ENCODE measurements at regions not wholly inside any gene's neighbourhood (a gene's known extent, or its start where the extent isn't known, plus 50 kb on each side); places are given as distances from the start of the nearest gene placed in this dataset.

DNA sequence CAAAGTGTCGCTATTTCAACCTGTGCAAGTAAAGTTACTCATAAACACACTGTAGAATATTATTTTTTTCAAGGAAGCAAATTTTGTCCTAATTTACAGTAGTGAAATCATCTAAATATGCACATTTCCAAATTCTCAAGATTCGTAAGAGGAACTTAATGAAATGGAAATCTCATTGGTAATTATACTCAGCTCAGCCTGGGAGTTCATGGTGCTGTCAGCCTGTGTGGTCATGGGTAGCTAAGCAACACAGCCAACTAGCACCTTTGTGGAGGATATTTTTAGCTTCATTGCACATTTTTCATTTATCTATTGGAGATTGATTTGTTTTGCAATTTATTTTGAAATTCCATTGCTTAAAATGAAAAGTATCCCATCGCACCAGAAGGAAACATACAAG lies 975.7 kb upstream of the ZEB2 start:
- TF ChIP-seq, protein P1, sequence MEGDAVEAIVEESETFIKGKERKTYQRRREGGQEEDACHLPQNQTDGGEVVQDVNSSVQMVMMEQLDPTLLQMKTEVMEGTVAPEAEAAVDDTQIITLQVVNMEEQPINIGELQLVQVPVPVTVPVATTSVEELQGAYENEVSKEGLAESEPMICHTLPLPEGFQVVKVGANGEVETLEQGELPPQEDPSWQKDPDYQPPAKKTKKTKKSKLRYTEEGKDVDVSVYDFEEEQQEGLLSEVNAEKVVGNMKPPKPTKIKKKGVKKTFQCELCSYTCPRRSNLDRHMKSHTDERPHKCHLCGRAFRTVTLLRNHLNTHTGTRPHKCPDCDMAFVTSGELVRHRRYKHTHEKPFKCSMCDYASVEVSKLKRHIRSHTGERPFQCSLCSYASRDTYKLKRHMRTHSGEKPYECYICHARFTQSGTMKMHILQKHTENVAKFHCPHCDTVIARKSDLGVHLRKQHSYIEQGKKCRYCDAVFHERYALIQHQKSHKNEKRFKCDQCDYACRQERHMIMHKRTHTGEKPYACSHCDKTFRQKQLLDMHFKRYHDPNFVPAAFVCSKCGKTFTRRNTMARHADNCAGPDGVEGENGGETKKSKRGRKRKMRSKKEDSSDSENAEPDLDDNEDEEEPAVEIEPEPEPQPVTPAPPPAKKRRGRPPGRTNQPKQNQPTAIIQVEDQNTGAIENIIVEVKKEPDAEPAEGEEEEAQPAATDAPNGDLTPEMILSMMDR (IDR thresholded peaks at IDR 0.05; ENCODE audit: extremely low read depth, insufficient read depth, missing control alignments): no peak
- no peak for DNase-seq (ENCODE audit: low spot score)
- in situ Hi-C loops (cut with MboI; ENCODE audit: low pct_unique_long_range_greater_than_20kb, low sequenced_read_pairs, unreplicated experiment): no loop called here

DNA sequence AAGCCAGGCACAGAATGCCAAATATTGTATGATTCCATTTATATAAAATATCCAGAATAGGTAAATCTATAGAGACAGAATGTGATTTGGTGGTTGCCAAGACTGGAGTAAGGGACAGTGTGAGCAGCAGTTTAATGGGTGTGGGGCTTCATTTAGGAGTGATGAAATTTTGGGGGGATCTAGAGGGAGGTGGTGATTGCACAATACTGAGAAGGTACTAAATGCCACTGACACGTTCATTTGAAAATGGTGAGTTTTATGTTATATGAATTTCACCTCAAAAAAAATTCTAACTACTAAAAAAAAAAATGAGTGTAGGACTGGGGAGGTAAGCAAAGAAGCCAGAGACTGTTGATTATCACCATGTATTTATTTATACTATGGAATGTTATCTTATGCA lies 974.5 kb upstream of the ZEB2 start:
- DNase-seq (ENCODE audit: low spot score): no peak
- in situ Hi-C loops (cut with MboI; ENCODE audit: low pct_unique_long_range_greater_than_20kb, low sequenced_read_pairs, unreplicated experiment): no loop called here

DNA sequence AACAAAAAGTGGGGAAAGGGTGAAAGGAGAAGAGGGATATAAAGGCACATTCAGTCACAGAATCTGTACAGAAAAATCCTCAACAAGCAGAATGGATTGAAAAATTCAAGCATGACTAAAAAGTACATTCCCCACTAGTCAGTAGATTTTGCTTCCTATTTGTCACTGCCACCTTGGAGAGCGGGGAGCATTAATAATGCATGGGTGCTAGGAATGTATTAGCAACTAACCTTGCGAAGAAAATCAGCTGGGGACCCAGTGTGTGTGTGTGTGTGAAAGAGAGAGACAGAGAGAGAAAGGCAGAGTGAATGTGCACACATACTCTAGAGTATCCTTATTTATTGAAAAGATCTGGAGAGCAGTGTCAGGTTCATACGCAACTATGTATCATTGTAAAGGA lies 968.7 kb upstream of the ZEB2 start:
- TF ChIP-seq, protein P1 (IDR thresholded peaks at IDR 0.05; ENCODE audit: extremely low read depth, insufficient read depth, missing control alignments): no peak
- in situ Hi-C loops (cut with MboI; ENCODE audit: low pct_unique_long_range_greater_than_20kb, low sequenced_read_pairs, unreplicated experiment): no loop called here
- no peak for DNase-seq (ENCODE audit: low spot score)

More for the DNA sequence above, 974.5 kb upstream of the ZEB2 start:
- TF ChIP-seq, protein P1 (IDR thresholded peaks at IDR 0.05; ENCODE audit: extremely low read depth, insufficient read depth, missing control alignments): no peak

DNA sequence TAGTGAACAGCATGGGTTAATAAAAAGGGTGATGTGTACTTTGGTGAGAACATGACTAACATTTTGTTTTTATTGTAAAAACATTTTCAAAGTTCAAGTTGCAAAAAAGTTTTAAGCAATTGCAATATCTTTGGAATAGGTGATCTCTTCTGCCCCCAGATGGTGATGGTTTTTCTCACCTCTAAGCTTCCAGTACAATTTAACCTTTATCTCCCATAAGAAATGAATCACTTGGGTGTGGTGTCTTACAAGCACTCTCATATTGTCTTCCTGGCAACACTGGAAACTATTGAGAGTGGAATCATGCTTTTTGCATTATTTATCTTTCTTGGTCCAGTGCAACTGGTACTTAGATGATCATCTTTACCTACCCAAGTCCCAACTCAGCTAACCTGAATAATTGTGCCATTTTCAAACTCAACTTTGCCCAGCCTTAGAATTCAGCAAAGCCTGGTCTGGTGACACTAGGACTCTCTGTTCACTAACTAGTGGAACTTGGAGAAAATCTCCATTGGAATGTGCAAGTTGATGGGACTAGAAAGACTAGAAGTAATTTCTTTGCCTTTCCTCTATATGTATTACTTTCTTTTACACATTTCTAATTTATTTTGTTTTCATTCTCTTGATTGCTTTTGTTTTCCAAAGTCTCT lies 964.7 kb upstream of the ZEB2 start:
- in situ Hi-C loops (cut with MboI; ENCODE audit: low pct_unique_long_range_greater_than_20kb, low sequenced_read_pairs, unreplicated experiment): no loop called here
- DNase-seq (ENCODE audit: low spot score): no peak
- TF ChIP-seq, protein P1 (IDR thresholded peaks at IDR 0.05; ENCODE audit: extremely low read depth, insufficient read depth, missing control alignments): peak; percentile 7

DNA sequence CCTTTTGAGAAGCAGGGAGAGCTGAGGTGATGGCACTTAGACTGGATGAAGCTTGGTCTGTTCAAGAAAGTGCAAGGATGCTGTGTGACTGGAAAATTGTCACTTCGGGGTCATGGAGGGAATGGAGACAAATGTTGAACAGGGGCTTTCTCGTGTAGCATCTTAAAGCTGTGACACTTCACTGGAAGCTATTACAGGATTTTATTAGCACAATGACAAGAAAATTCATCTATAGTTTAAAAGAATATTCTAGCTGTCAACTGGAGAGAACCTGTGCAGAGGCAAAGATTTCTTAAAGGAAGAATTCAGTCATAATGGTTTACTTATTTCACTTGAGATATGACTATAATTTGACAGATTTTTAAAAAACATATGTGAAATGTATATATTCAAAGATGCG lies 963.9 kb upstream of the ZEB2 start:
- in situ Hi-C loops (cut with MboI; ENCODE audit: low pct_unique_long_range_greater_than_20kb, low sequenced_read_pairs, unreplicated experiment): no loop called here
- TF ChIP-seq, protein P1 (IDR thresholded peaks at IDR 0.05; ENCODE audit: extremely low read depth, insufficient read depth, missing control alignments): no peak
- no peak for DNase-seq (ENCODE audit: low spot score)

DNA sequence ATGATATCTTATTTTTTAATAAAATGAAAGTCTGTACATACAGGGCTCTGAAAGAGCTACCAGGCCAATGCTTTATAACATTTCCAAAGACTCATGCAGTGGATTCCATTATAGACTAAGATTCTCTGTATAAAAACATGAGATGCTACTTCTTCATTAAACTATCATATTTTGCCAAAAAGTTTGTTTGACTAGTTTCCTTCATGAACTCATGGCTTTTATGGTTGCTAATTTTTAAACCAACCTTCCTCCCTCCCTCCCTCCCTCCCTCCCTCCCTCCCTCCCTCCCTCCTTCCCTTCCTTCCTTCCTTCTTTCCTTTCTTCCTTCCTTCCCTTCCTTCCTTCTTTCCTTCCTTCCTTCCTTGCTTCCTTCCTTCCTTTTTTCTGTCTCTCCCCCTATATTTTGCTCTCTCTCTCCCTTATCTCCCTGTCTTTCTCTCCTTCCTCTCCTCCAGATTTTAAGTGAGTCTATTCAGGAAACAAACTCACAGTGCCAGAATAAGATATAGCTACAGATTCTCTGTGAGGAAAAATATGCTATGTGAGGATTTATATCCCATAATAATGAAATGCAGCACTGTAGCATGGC lies 961.5 kb upstream of the ZEB2 start:
- DNase-seq (ENCODE audit: low spot score): no peak
- TF ChIP-seq, protein P1 (IDR thresholded peaks at IDR 0.05; ENCODE audit: extremely low read depth, insufficient read depth, missing control alignments): no peak
- in situ Hi-C loops (cut with MboI; ENCODE audit: low pct_unique_long_range_greater_than_20kb, low sequenced_read_pairs, unreplicated experiment): no loop called here

Measured in GM13977 (cell line).